ENCODE measurements at regions not wholly inside any gene's neighbourhood (a gene's known extent, or its start where the extent isn't known, plus 50 kb on each side); places are given as distances from the start of the nearest gene placed in this dataset.

GRCh38 chr15:96448923-96449322 lies 118.4 kb downstream of the NR2F2 start:
- 16 to 18% methylated on average over 7 of the region's 7 CpGs for WGBS, 2 donors
- intact Hi-C loops (cut with DNase I), result no loop called here
- no peaks in the 10 kb centered on the region for H3K4me1 ChIP-seq
- no peak for ATAC-seq
- H3K36me3 ChIP-seq, result no peaks in the 10 kb centered on the region
- FAIRE-seq, result no peak
- H3K4me3 ChIP-seq, result no peak overlapping the region
- H3K9me3 ChIP-seq, result no peaks in the 10 kb centered on the region
- no peak overlapping the region for H3K27ac ChIP-seq
- DNase-seq, result no peak
- H3K27me3 ChIP-seq, result no peaks in the 10 kb centered on the region
- no peak for TF ChIP-seq CTCF (IDR thresholded peaks at IDR 0.05)

- no peak for FAIRE-seq
Observed at GRCh38 chr15:96457841-96458240, 127.3 kb downstream of the NR2F2 start.

DNA sequence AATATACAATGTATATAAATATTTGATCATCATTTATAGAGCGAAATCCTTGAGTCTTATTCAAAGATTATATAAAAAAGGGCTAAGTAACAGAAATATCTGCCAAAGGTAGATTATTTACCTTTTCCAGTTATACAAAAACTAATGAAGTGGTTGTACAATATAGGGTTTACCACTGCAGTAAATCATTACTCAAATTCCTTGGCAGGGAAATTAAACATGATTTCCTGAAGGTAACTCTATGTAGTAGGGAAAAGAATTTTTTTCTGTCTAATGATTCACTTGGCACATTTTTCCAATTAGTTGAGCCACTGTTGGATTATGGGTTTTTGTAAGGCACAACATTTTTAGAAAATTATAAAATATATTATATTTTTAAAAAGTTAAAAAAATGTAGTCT lies 129.6 kb downstream of the NR2F2 start:
- Histone ChIP-seq H3K4me3 (no peak overlapping the region), H3K4me1 (no peaks in the 10 kb centered on the region), H3K27me3 (no peaks in the 10 kb centered on the region), H3K9me3 (no peaks in the 10 kb centered on the region), H3K27ac (no peak overlapping the region), H3K36me3 (no peaks in the 10 kb centered on the region)
- DNase-seq (no peak), FAIRE-seq (no peak), ATAC-seq (no peak)
- intact Hi-C loops (cut with DNase I), result no loop called here
- 55 to 59% methylated on average over 1 of the region's 1 CpG for WGBS, 2 donors
- TF ChIP-seq CTCF (IDR thresholded peaks at IDR 0.05), result no peak

More at GRCh38 chr15:96457841-96458240, 127.3 kb downstream of the NR2F2 start:
- Histone ChIP-seq H3K27ac (no peak overlapping the region), H3K9me3 (no peaks in the 10 kb centered on the region), H3K27me3 (no peaks in the 10 kb centered on the region), H3K4me1 (no peaks in the 10 kb centered on the region), H3K4me3 (no peak overlapping the region), H3K36me3 (no peaks in the 10 kb centered on the region)
- no peak for TF ChIP-seq CTCF (IDR thresholded peaks at IDR 0.05)
- WGBS, 2 donors, result 66 to 70% methylated on average over 3 of the region's 3 CpGs
- DNase-seq, result no peak
- no peak for ATAC-seq
- intact Hi-C loops (cut with DNase I), result no loop called here

- DNase-seq (no peak), FAIRE-seq (no peak), ATAC-seq (no peak)
- WGBS, 2 donors, result 67 to 84% methylated on average over 21 of the region's 21 CpGs
- Histone ChIP-seq H3K36me3 (no peaks in the 10 kb centered on the region), H3K27me3 (no peaks in the 10 kb centered on the region), H3K9me3 (no peaks in the 10 kb centered on the region), H3K4me3 (no peak overlapping the region), H3K27ac (no peak overlapping the region), H3K4me1 (no peaks in the 10 kb centered on the region)
- TF ChIP-seq CTCF (IDR thresholded peaks at IDR 0.05), result no peak
- intact Hi-C loops (cut with DNase I), result no loop called here
Observed at GRCh38 chr15:96462768-96463750, 132.6 kb downstream of the NR2F2 start.

GRCh38 chr15:96466389-96466947 lies 136.0 kb downstream of the NR2F2 start:
- ATAC-seq, result no peak
- DNase-seq, result no peak
- Histone ChIP-seq H3K4me1 (no peaks in the 10 kb centered on the region), H3K36me3 (no peaks in the 10 kb centered on the region), H3K27me3 (no peaks in the 10 kb centered on the region), H3K9me3 (no peaks in the 10 kb centered on the region), H3K4me3 (no peak overlapping the region), H3K27ac (no peak overlapping the region)
- no peak for TF ChIP-seq CTCF (IDR thresholded peaks at IDR 0.05)
- WGBS, 2 donors, result 34 to 43% methylated on average over 4 of the region's 4 CpGs
- no peak for FAIRE-seq
- intact Hi-C loops (cut with DNase I), result no loop called here
